ENCODE measurements at regions not wholly inside any gene's neighbourhood (a gene's known extent, or its start where the extent isn't known, plus 50 kb on each side); places are given as distances from the start of the nearest gene placed in this dataset.

- no peaks in the 10 kb centered on the region for H3K9me3 ChIP-seq (ENCODE audit: control insufficient read depth, low read depth, low read length)
- dilution Hi-C loops (cut with MboI; ENCODE audit: extremely low pct_ligation_motif_present, low sequenced_read_pairs): loop anchor here (5.0 kb wide), 1 partner anchor 39 kb away; no protein-coding TSS in a partner anchor
- H3K27me3 ChIP-seq (ENCODE audit: control insufficient read depth, extremely low read depth, insufficient read depth, low read length): peaks cover 15% of the 10 kb centered on the region
These were observed 56.9 kb upstream of the FAM222A start for GRCh38 chr12:109656743-109657142.

GRCh38 chr12:109663795-109664194 lies 49.8 kb upstream of the FAM222A start:
- H4K20me1 ChIP-seq (ENCODE audit: control insufficient read depth, extremely low read depth, insufficient read depth, low read length): no peaks in the 10 kb centered on the region
- no peak overlapping the region for H3K4me3 ChIP-seq (ENCODE audit: control insufficient read depth in 2 of 3, extremely low read depth in 1 of 3, insufficient read depth in 2 of 3, low read depth in 1 of 3, low read length in 3 of 3)
- H3K4me2 ChIP-seq (ENCODE audit: control insufficient read depth, extremely low read depth, insufficient read depth, low read depth, low read length): no peak overlapping the region
- no peak overlapping the region for H2AFZ ChIP-seq (ENCODE audit: control insufficient read depth, low read length)
- FAIRE-seq: no peak
- H3K9me3 ChIP-seq (ENCODE audit: control insufficient read depth, low read depth, low read length): no peaks in the 10 kb centered on the region
- dilution Hi-C loops (cut with MboI; ENCODE audit: extremely low pct_ligation_motif_present, low sequenced_read_pairs): no loop called here
- H3K27ac ChIP-seq (ENCODE audit: control insufficient read depth, insufficient read depth, low read length): no peak overlapping the region
- DNase-seq (ENCODE audit: low read depth, low spot score): no peak
- no peaks in the 10 kb centered on the region for H3K27me3 ChIP-seq (ENCODE audit: control insufficient read depth, extremely low read depth, insufficient read depth, low read length)
- no peak overlapping the region for H3K9ac ChIP-seq (ENCODE audit: control insufficient read depth, extremely low read depth, insufficient read depth, low read length)
- no peaks in the 10 kb centered on the region for H3K4me1 ChIP-seq (ENCODE audit: control insufficient read depth, extremely low read depth, insufficient read depth, low read length)
- H3K36me3 ChIP-seq (ENCODE audit: control insufficient read depth in 2 of 2, extremely low read depth in 1 of 2, insufficient read depth in 2 of 2, low read length in 2 of 2): no peaks in the 10 kb centered on the region
- TF ChIP-seq CTCF (optimal IDR thresholded peaks at IDR 0.05 in 1 of 3, IDR thresholded peaks at IDR 0.05 in 1 of 3, conservative IDR thresholded peaks at IDR 0.05 in 1 of 3; ENCODE audit: extremely low read depth in 1 of 3, insufficient read depth in 2 of 3, low read length in 3 of 3): no peak
- no peak for TF ChIP-seq EZH2 (IDR thresholded peaks at IDR 0.05; ENCODE audit: low read length)
- no peaks in the 10 kb centered on the region for H3K79me2 ChIP-seq (ENCODE audit: control insufficient read depth, insufficient read depth, low read length)
- no peaks in the 10 kb centered on the region for H3K9me1 ChIP-seq (ENCODE audit: control insufficient read depth, extremely low read depth, insufficient read depth, low read length)

More at GRCh38 chr12:109656743-109657142, 56.9 kb upstream of the FAM222A start:
- Histone ChIP-seq H3K36me3 (ENCODE audit: control insufficient read depth in 2 of 2, extremely low read depth in 1 of 2, insufficient read depth in 2 of 2, low read length in 2 of 2) (no peaks in the 10 kb centered on the region), H3K27ac (ENCODE audit: control insufficient read depth, insufficient read depth, low read length) (no peak overlapping the region), H3K9ac (ENCODE audit: control insufficient read depth, extremely low read depth, insufficient read depth, low read length) (no peak overlapping the region), H2AFZ (ENCODE audit: control insufficient read depth, low read length) (no peak overlapping the region), H3K4me1 (ENCODE audit: control insufficient read depth, extremely low read depth, insufficient read depth, low read length) (no peaks in the 10 kb centered on the region), H4K20me1 (ENCODE audit: control insufficient read depth, extremely low read depth, insufficient read depth, low read length) (no peaks in the 10 kb centered on the region), H3K79me2 (ENCODE audit: control insufficient read depth, insufficient read depth, low read length) (no peaks in the 10 kb centered on the region), H3K4me2 (ENCODE audit: control insufficient read depth, extremely low read depth, insufficient read depth, low read depth, low read length) (no peak overlapping the region), H3K9me1 (ENCODE audit: control insufficient read depth, extremely low read depth, insufficient read depth, low read length) (no peaks in the 10 kb centered on the region), H3K4me3 (ENCODE audit: control insufficient read depth in 2 of 3, extremely low read depth in 1 of 3, insufficient read depth in 2 of 3, low read depth in 1 of 3, low read length in 3 of 3) (no peak overlapping the region)
- TF ChIP-seq CTCF (optimal IDR thresholded peaks at IDR 0.05 in 1 of 3, IDR thresholded peaks at IDR 0.05 in 1 of 3, conservative IDR thresholded peaks at IDR 0.05 in 1 of 3; ENCODE audit: extremely low read depth in 1 of 3, insufficient read depth in 2 of 3, low read length in 3 of 3) (no peak), EZH2 (IDR thresholded peaks at IDR 0.05; ENCODE audit: low read length) (no peak)
- DNase-seq (ENCODE audit: low read depth, low spot score) (no peak), FAIRE-seq (no peak)

Measured in keratinocyte (primary cell).